HG03575 (cell line): ENCODE measurements at regions not wholly inside any gene's neighbourhood (a gene's known extent, or its start where the extent isn't known, plus 50 kb on each side); places are given as distances from the start of the nearest gene placed in this dataset.
"Not testable (repeated sequence)": the region's sequence is repeated elsewhere in the genome, so short reads cannot be mapped to it uniquely, and the experiment has no call there.

Experiments
- ATAC-seq: cut with Tn5 transposase; IDR thresholded peaks from one replicate; pipeline ENCODE4 v1.9.1; 2021; ENCODE audit not compliant: unreplicated experiment, insufficient number of reproducible peaks, low FRiP score; ENCODE audit errors: extremely low read depth

DNA sequence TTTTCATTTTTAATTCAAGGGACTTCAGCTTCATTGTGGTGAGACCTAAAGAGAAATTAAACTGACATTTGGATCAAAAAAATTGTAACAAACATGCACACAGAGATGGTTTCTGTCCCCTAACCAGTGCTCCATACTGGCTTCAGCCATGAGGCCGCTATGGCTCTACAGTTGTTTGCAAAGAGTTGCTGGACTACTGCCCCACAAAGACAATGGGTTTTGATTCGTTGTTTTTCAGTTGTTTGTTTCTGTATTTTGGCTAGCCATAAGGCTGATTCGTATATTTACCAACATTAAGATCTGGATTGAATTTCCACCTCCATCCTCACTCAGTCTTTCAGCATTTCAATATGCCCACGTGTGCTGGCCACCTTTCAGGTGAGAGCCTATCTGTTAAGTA is 163.7 kb upstream of the KIF2A start:
- no peak for ATAC-seq

DNA sequence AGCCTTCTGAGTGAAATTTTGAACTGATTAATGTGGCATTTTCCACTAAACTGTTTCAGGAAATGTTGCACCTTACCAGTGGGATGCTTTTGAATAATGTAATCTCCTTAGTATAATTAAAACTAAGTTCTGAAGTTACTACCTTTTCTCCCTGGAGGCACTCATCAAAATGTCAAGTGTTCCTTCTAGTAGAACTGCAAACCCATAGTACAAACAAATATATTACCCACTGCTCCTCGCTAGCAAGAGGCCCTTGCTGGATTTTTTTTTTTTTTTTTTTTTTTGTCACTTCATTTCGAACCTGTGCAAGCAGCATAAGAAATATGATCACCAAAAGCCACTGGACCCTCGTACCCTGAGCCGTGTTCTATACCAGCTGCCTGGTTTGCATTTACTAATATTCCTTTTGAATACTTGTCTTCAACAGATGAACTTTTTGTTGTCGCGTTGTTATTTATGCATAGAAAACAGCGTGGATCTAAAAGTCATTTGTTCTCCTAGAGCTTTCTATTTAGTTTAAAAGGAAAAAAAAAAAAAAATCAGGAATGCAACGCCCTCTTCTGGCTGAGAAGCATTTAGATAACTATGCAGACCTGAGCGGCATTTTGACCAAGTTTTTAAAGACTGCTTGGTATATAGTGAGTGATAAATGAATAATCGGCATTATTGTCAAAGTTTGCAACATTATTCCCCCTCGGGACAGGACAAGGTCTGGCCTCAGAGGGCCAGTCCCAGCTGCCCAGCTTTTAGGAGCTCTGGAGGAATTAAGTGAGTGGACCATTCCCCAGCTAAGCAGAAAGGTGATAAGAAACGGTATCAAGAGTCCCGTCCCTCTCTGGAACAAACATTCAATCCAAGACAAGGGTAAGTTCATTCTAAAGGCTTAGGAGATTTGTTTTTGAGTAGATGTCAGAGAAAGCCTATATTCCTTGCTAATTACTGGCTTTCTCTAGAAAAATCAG is 162.5 kb upstream of the KIF2A start:
- ATAC-seq = no peak

- ATAC-seq = no peak
Observed at GRCh38 chr5:62144401-62145022, 161.5 kb upstream of the KIF2A start.

GRCh38 chr5:62149879-62150278 is 156.1 kb upstream of the KIF2A start:
- no peak for ATAC-seq

DNA sequence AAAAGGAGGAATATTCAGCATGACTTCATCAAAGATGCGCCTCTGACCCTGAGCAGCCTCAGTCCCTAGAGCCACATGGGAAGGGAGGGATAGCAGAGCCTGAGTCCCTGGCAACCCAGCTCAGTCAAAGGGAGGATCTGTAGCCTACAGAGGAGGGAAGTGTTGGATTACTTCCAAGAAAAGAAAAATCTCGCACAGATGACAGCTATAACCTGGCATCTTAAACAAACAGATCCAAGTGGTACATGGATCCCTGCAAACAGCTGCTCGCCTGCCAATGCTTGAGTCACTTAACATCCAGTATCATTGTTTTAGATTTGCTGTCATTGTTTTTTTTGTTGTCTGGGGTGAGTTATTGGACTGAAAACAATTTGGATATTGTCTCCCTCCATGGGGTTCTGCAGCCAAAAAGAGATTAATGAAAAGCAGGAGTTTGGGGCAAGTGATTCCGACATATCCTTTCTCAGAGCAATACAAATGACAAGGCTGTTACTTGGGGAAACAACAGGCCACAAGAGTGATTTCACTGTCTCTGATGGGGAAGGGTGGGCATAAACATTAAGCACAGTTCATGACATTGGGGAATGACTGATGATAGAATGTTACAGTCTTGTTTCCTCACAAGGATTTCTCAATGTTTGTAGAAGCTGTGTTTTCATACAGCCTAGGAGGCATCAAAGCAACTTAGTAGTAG is 153.5 kb upstream of the KIF2A start:
- no peak for ATAC-seq

DNA sequence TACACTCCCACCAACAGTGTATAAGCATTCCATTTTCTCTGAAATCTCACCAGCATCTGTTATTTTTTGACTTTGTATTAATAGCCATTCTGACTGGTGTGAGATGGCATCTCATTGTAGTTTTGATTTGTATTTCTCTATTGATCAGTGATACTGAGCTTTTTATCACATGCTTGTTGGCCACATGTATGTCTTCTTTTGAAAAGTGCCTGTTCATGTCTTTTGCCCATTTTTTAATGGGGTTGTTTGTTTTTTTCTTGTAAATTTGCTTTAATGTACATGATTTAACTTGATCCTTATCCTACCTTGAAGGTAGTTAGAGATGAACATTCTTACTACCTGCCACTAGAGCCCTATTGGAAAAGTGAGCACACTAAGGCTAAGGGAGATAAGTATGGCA is 151.2 kb upstream of the KIF2A start:
- no peak for ATAC-seq

DNA sequence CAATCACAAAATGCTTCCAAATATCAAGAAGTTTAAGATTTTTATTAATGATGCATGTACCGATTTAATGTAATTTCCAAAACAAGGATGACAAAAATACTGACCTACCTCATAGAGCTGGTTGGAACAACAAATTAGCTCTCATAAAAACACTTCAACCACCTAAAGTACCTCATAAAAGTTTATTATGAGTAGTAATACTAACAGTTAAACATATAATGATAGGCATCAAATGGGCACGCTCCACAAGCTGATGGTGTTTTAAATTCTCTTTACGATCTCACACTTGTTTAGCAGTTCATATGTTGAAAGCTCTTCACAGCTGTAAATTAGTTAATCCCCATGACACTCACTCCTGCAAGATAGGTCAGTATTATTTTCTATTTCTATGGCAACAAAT is 150.0 kb upstream of the KIF2A start:
- ATAC-seq = no peak

DNA sequence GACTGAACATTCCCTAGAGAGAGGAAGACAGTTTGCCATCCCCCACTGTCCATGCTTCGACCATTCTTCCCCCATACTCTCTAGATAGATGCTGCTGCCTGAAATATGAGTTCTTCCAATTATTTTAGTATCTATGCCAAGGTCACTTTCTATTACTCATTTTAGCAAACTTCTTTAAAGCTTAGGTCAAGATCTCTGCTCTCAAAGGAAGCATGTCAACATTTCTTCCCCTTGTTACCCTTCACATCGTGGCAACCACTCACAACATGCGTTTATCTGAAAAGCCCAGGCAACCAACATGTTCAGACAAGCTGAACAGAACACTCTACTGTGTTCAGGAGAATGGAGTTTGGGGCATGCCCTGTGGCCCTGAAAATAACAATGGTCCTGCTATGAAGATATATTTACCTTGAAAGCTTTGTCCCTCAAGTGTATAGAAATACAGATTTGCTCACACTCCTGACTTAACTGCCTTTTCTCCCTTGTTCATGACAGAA is 138.4 kb upstream of the KIF2A start:
- ATAC-seq = no peak

GRCh38 chr5:62168506-62169281 is 137.3 kb upstream of the KIF2A start:
- ATAC-seq = no peak

GRCh38 chr5:62178258-62178657 is 127.7 kb upstream of the KIF2A start:
- ATAC-seq = no peak

DNA sequence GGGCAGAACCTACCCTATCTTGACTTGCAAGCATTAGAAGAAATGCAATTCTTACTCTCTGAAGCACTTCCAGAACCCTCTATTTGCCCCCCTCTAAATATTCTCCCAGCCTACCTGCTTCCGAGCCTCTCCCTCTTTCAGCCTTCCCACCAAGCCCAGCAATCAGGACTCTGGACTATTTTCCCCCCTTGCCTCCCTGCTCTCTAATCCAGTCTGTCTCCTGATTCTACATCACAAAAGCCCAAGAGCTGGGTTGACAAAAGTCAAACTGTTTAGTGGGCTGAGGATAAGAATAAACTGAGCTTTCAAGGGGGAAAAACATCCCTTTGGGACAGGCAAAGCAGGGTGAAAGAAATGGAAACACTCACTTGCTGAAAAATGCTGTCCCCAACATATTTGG is 123.2 kb upstream of the KIF2A start:
- ATAC-seq = no peak

- no peak for ATAC-seq
Observed at GRCh38 chr5:62183727-62184126, 122.3 kb upstream of the KIF2A start.

DNA sequence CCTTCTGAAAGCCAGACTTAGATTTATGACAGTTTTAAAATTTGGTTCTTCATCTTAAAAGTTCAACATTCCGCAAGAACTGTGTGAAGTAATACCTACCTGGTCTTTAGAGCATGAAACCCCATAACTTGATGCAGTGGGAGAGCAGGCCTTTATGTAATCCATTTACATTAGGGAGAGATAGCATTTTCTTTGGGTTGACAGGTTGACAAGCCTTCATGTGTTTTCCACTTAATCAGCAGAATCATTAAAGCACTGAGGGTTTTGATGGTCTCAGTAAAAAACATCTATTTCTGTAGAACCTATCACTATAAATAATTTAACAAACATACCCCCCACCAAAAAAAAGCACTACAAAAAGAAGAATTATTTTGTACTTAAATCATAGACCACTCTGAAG is 121.6 kb upstream of the KIF2A start:
- no peak for ATAC-seq

DNA sequence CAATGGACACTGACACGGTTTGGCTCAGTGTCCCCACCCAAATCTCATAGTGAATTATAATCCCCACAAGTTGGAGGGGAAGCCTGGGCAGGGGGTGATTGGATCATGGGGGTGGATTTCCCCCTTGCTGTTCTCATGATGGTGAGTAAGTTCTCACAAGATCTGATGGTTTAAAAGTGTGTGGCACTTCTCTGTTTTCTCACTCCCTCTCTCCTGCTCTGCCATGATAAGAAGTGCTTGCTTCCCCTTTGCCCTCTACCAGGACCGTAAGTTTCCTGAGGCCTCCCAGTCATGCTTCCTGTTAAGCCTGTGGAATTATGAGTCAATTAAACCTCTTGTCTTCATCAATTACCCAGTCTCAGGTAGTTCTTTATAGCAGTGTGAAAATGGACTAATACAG is 115.8 kb upstream of the KIF2A start:
- ATAC-seq = no peak

- ATAC-seq = no peak
Observed at GRCh38 chr5:62190931-62191330, 115.1 kb upstream of the KIF2A start.

DNA sequence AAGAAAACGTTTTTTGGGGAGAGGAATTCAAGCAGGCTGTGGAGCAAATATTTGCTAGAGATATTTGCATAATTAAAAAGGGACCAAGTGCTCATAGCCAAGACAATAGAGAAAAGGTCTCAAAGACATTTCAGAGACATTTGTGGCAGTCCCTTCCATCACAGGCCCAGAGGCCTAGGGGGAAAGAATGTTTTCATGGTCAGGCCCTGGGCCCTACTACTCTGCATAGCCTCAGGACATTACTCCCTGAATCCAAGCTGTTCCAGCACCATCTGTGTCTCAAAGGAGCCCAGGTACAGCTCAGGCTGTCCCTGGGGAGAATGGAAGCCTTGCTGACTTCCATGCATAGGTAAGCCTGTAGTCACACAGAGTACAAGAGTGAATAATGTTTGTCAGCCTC is 113.0 kb upstream of the KIF2A start:
- ATAC-seq = no peak

DNA sequence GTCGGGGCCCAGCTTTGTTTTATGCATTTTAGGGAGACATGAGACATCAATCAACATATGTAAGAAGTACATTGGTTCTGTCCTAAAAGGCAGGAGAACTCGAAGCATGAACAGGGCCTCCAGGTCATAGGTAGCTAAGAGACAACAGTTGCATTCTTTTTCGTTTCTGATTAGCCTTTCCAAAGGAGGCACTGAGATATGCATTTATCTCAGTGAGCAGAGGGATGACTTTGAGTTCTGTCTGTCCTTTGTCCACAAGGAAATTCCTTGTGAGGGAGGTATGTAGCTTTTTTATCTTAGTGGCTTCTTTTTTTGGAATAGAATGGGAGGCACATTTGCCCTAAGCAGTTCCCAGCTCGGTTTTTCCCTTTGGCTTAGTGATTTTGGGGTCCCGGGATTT is 109.5 kb upstream of the KIF2A start:
- ATAC-seq = not testable (repeated sequence)

DNA sequence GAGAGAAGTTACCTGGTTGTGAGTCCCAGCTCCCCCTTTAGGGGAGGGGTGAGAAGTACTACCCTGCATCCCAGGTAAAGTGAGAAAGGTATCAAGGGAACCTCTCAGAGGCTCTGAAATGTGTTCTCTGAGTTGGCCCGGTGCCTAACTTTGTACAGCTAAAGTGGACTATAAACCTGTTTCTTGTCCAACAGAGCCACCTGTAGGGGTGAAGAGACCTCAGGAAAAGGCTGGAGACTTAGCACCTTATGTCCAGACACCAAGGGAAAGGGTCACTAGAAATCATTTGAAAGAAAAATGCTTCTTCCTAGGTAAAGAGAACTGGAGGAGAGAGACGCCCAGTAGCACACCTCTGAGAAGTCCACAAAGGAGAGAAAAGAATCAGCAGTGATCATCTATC is 108.3 kb upstream of the KIF2A start:
- no peak for ATAC-seq

- ATAC-seq = no peak
Observed at GRCh38 chr5:62198421-62198820, 107.6 kb upstream of the KIF2A start.
